Ammon's horn (tissue), 1 donor: ENCODE measurements at regions not wholly inside any gene's neighbourhood (a gene's known extent, or its start where the extent isn't known, plus 50 kb on each side); places are given as distances from the start of the nearest gene placed in this dataset.
"Not testable (repeated sequence)": the region's sequence is repeated elsewhere in the genome, so short reads cannot be mapped to it uniquely, and the experiment has no call there.

Experiments
- DNase-seq: peaks from one replicate; pipeline ENCODE4 v3.0.0-alpha.2; 2016; ENCODE audit warnings: low spot score

GRCh38 chr5:41995193-41995592 is 70.1 kb downstream of the FBXO4 start:
- DNase-seq: no peak

GRCh38 chr5:42001673-42002072 is 76.6 kb downstream of the FBXO4 start:
- DNase-seq: no peak

- DNase-seq: not testable (repeated sequence)
Observed at GRCh38 chr5:42003852-42004251, 78.8 kb downstream of the FBXO4 start.

GRCh38 chr5:42005561-42006153 is 80.6 kb downstream of the FBXO4 start:
- DNase-seq: no peak

- DNase-seq: no peak
Observed at GRCh38 chr5:42013561-42013960, 88.5 kb downstream of the FBXO4 start.

- DNase-seq: no peak
Observed at GRCh38 chr5:42015254-42015653, 90.2 kb downstream of the FBXO4 start.

- no peak for DNase-seq
Observed at GRCh38 chr5:42015681-42016080, 90.6 kb downstream of the FBXO4 start.

- DNase-seq: no peak
Observed at GRCh38 chr5:42020788-42021530, 95.9 kb downstream of the FBXO4 start.

- DNase-seq: no peak
Observed at GRCh38 chr5:42021923-42022322, 96.8 kb downstream of the FBXO4 start.

- no peak for DNase-seq
Observed at GRCh38 chr5:42022383-42022972, 97.4 kb downstream of the FBXO4 start.

- no peak for DNase-seq
Observed at GRCh38 chr5:42026446-42026845, 101.4 kb downstream of the FBXO4 start.

- DNase-seq: no peak
Observed at GRCh38 chr5:42032137-42032536, 107.1 kb downstream of the FBXO4 start.

GRCh38 chr5:42035526-42035925 is 110.4 kb downstream of the FBXO4 start:
- no peak for DNase-seq

GRCh38 chr5:42036379-42036778 is 111.3 kb downstream of the FBXO4 start:
- no peak for DNase-seq

- DNase-seq: no peak
Observed at GRCh38 chr5:42037379-42037932, 112.4 kb downstream of the FBXO4 start.

GRCh38 chr5:42043400-42043799 is 118.3 kb downstream of the FBXO4 start:
- no peak for DNase-seq

GRCh38 chr5:42057254-42057690 is 132.2 kb downstream of the FBXO4 start:
- peak; percentile 24 for DNase-seq

GRCh38 chr5:42059291-42059690 is 134.2 kb downstream of the FBXO4 start:
- no peak for DNase-seq

- no peak for DNase-seq
Observed at GRCh38 chr5:42059778-42060464, 134.8 kb downstream of the FBXO4 start.

GRCh38 chr5:42061121-42061520 is 136.0 kb downstream of the FBXO4 start:
- DNase-seq: no peak

- DNase-seq: no peak
Observed at GRCh38 chr5:42064821-42065220, 139.7 kb downstream of the FBXO4 start.

- no peak for DNase-seq
Observed at GRCh38 chr5:42066131-42066530, 141.1 kb downstream of the FBXO4 start.
